ENCODE measurements at regions not wholly inside any gene's neighbourhood (a gene's known extent, or its start where the extent isn't known, plus 50 kb on each side); places are given as distances from the start of the nearest gene placed in this dataset.

DNA sequence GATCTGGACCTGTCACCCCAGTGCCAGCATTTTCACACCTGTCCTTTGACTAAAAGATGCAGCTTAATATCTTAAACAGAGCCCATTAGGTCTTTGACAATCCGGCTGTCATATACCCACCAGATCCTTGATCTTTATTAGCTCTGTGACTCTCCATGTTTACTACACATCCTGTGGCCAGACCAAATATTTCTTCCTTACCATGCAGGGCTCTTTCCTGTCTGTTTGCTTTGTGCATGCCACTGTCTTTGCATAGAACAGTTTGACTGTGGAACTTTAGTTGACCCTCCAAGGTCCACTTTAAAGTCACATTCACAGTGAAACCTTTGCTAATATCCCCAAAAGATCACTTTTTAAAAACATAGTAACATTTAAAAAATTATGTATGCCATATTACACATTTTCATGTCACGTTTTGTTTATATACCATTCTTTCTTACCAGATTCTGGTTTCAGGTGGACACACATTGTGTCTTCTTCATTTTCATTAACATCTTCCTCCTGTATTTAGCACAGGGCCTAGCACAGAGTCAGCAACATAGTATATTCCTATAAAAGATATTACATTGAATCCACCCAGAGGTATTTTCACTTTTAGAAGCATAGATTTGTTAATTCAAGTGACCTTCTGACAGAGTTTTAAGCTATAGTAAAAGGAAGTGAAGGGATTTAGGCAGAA lies 95.8 kb downstream of the RAP2B start:
- TF ChIP-seq, protein P1, sequence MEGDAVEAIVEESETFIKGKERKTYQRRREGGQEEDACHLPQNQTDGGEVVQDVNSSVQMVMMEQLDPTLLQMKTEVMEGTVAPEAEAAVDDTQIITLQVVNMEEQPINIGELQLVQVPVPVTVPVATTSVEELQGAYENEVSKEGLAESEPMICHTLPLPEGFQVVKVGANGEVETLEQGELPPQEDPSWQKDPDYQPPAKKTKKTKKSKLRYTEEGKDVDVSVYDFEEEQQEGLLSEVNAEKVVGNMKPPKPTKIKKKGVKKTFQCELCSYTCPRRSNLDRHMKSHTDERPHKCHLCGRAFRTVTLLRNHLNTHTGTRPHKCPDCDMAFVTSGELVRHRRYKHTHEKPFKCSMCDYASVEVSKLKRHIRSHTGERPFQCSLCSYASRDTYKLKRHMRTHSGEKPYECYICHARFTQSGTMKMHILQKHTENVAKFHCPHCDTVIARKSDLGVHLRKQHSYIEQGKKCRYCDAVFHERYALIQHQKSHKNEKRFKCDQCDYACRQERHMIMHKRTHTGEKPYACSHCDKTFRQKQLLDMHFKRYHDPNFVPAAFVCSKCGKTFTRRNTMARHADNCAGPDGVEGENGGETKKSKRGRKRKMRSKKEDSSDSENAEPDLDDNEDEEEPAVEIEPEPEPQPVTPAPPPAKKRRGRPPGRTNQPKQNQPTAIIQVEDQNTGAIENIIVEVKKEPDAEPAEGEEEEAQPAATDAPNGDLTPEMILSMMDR (IDR thresholded peaks at IDR 0.05; ENCODE audit: extremely low read depth, missing control alignments): no peak
- DNase-seq (ENCODE audit: low spot score): no peak

DNA sequence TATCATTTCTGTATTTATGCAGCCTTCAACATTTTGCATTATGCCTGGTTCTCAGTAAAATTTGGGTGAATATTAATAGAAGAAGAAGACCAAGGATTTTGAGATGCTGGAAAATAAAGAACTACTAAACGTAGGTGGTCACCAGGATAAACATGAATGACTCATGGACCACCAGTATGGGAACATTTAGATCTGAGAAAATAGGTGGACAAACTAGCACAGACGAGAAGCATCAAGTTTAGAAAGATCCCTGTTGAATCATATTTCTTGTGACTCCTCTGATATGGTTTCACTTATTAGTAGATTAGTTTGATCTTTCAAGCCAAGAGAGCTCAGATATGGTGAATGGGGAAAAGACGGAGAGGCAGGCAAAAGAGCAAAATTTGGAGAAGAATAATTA lies 97.9 kb downstream of the RAP2B start:
- TF ChIP-seq, protein P1 (IDR thresholded peaks at IDR 0.05; ENCODE audit: extremely low read depth, missing control alignments): no peak
- no peak for DNase-seq (ENCODE audit: low spot score)

DNA sequence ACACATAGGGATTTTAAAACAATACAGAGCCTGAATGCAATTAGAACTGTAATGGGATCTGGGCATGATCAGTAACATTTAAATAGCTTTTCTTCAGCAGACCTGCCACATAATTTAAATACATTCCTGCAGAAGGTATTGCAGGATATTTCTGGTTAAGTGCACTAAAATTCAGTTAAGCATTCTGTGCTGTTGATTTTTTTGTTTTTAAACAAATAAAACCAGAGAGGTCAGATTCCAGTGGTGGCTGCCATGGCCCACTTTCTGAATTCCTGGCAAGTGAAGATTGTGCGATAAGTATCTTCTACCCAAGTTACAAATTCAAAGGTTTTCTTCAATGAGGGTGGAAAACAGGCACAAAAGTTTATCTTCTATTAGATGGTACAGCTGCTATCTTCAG lies 98.7 kb downstream of the RAP2B start:
- no peak for DNase-seq (ENCODE audit: low spot score)
- TF ChIP-seq, protein P1 (IDR thresholded peaks at IDR 0.05; ENCODE audit: extremely low read depth, missing control alignments): no peak

DNA sequence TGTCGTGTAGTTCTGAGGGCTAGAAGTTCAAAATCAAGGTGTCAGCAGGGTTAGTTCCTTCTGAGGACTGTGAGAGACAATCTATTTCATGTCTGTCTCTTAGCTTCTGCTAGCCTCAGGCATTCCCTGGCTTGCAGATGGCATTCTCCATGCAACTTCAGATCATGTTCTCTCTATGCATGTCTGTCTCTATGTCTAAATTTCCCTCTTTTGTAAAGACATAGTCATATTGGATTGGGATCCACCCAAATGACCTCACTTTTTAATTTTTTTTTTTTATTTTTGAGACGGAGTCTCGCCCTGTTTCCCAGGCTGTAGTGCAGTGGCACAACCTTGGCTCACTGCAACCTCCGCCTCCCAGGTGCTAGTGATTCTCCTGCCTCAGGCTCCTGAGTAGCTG lies 104.6 kb downstream of the RAP2B start:
- DNase-seq (ENCODE audit: low spot score): no peak
- TF ChIP-seq, protein P1 (IDR thresholded peaks at IDR 0.05; ENCODE audit: extremely low read depth, missing control alignments): no peak

DNA sequence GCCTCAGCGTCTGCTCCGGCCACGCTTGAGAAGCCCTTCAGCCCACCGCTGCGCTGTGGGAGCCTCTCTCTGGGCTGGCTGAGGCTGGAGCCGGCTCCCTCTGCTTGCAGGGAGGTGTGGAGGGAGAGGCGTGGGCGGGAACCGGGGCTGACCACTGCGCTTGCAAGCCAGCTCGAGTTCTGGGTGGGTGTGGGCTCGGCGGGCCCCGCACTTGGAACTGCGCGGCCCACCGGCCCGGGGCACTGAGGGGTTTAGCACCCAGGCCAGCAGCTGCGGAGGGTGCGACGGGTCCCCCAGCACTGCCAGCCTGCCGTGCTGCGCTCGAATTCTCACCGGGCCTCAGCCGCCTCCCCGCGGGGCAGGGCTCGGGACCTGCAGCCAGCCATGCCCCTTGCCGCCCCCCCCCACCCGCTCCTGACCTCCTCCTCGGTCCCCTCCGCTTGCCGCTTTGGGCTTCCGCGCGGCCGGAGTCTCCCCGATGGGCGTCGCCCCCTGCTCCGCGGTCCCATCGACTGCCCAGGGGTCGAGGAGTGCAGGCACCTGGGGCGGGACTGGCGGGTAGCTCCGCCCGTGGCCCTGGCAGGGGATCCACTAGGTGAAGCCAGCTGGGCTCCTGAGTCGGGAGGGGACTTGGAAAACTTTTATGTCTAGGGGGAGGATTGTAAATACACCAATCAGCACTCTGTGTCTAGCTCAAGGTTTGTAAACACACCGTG lies 106.7 kb downstream of the RAP2B start:
- TF ChIP-seq, protein P1 (IDR thresholded peaks at IDR 0.05; ENCODE audit: extremely low read depth, missing control alignments): no peak

DNA sequence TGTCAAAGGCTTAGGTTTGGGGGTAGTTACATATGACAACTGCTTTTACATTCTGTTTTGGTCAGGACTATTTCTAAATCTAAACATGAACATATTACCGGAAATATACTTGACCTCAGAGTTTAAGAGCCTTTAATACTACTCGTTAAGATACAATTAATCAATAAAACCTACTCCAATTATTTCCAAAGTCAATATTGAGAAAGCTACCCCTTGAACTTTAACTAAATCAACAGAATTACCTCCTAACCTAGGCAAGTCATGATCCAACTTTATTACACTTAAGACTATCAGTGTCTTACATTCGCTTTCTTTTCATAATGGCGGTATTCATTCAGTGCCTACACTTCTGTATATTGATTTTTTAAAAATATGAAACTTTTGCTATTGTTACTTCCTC lies 107.7 kb downstream of the RAP2B start:
- DNase-seq (ENCODE audit: low spot score): no peak
- TF ChIP-seq, protein P1 (IDR thresholded peaks at IDR 0.05; ENCODE audit: extremely low read depth, missing control alignments): no peak

More for the DNA sequence above, 106.7 kb downstream of the RAP2B start:
- DNase-seq (ENCODE audit: low spot score): no peak

DNA sequence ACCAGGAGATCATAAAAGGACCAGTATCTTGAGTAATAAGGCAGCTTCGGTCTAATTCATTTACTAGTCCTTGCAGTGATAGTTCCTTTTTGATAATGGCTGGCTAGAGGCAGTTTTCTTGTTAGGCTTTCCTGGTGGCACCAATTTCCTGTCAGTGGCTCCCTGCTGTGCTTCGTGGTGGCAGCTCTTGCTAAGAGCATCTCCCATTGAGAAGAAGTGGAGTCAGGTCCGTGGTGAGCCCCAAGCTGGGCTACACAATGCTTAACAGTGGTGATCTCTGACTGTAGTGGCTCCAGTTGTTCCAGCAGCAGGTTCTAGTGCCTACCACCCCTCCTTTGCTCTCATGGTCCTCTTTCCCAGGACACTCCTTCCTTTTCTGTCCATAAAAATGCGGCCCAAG lies 111.2 kb downstream of the RAP2B start:
- TF ChIP-seq, protein P1 (IDR thresholded peaks at IDR 0.05; ENCODE audit: extremely low read depth, missing control alignments): no peak
- DNase-seq (ENCODE audit: low spot score): no peak
